Mucosa of descending colon (tissue), 3 donors: ENCODE measurements at regions not wholly inside any gene's neighbourhood (a gene's known extent, or its start where the extent isn't known, plus 50 kb on each side); places are given as distances from the start of the nearest gene placed in this dataset.

ENCODE experiments used
- ATAC-seq: fragments of 200-7000 bp; cut with Tn5 transposase; one replicate; pipeline ENCODE4 v1.9.1; 2020; ENCODE audit warnings: mild to moderate bottlenecking, moderate library complexity
- DNase-seq, 3 donors: peaks; one replicate each; pipeline ENCODE4 v3.0.0-alpha.2; 2020
- H3K36me3 ChIP-seq: fragments of 200-600 bp; one replicate; pipeline ENCODE4 v1.8.0; 2021; ENCODE audit warnings: low read depth, mild to moderate bottlenecking
- H3K4me1 ChIP-seq: fragments of 200-600 bp; one replicate; pipeline ENCODE4 v1.8.0; 2021; ENCODE audit warnings: low read depth, mild to moderate bottlenecking
- H3K4me3 ChIP-seq: fragments of 200-600 bp; one replicate; pipeline ENCODE4 v1.8.0; 2021; ENCODE audit warnings: mild to moderate bottlenecking
- H3K9me3 ChIP-seq: fragments of 200-600 bp; one replicate; pipeline ENCODE4 v1.8.0; 2021; ENCODE audit warnings: mild to moderate bottlenecking
- CTCF ChIP-seq: fragments of 200-600 bp; IDR thresholded peaks from one replicate; pipeline ENCODE4 v1.8.0; 2022; ENCODE audit warnings: antibody characterized with exemption, mild to moderate bottlenecking
- intact Hi-C, 2 donors: fragments of 100-400 bp; cut with DNase I in 1 of 2; cut with micrococcal nuclease in 1 of 2; formaldehyde crosslinking; loops; one replicate each; pipeline versions ENCODE4 v1.11.0 to v1.11.1; 2022; cut with DNase I, micrococcal nuclease
- donor health status: DM: no; HTN: no; CAD: no; lungs with moderate emphysema.
- donor health status: DM: no; HTN: no; CAD: no.
- donor health status: DM: no; HTN: yes; CAD: no.

GRCh38 chr4:120238277-120238973, 171.8 kb upstream of the MAD2L1 start:
- peak; percentile 39 for ATAC-seq
- Histone ChIP-seq H3K36me3 (no peaks in the 10 kb centered on the region), H3K4me1 (no peaks in the 10 kb centered on the region), H3K9me3 (no peaks in the 10 kb centered on the region), H3K4me3 (no peak overlapping the region)
- no peak for DNase-seq
- TF ChIP-seq CTCF, result no peak
- intact Hi-C loops, result no loop called here

- Histone ChIP-seq H3K4me3 (no peak overlapping the region), H3K9me3 (no peaks in the 10 kb centered on the region), H3K4me1 (no peaks in the 10 kb centered on the region), H3K36me3 (no peaks in the 10 kb centered on the region)
- ATAC-seq, result no peak
- no peak for TF ChIP-seq CTCF
- intact Hi-C loops, result no loop called here
- DNase-seq, result no peak
These were observed 170.2 kb upstream of the MAD2L1 start for GRCh38 chr4:120236873-120237272.

GRCh38 chr4:120232050-120232449, 165.4 kb upstream of the MAD2L1 start:
- DNase-seq (no peak), ATAC-seq (no peak)
- TF ChIP-seq CTCF, result no peak
- intact Hi-C loops, result no loop called here
- Histone ChIP-seq H3K36me3 (no peaks in the 10 kb centered on the region), H3K4me1 (no peaks in the 10 kb centered on the region), H3K4me3 (no peak overlapping the region), H3K9me3 (no peaks in the 10 kb centered on the region)

GRCh38 chr4:120228086-120228485, 161.4 kb upstream of the MAD2L1 start:
- no peaks in the 10 kb centered on the region for H3K36me3 ChIP-seq
- no peak for TF ChIP-seq CTCF
- H3K4me1 ChIP-seq, result no peaks in the 10 kb centered on the region
- intact Hi-C loops, result no loop called here
- no peak overlapping the region for H3K4me3 ChIP-seq
- ATAC-seq (no peak), DNase-seq (no peak)
- no peaks in the 10 kb centered on the region for H3K9me3 ChIP-seq

- intact Hi-C loops, result no loop called here
- DNase-seq (no peak), ATAC-seq (no peak)
- no peaks in the 10 kb centered on the region for H3K4me1 ChIP-seq
- no peak overlapping the region for H3K4me3 ChIP-seq
- no peak for TF ChIP-seq CTCF
- H3K9me3 ChIP-seq, result no peaks in the 10 kb centered on the region
- no peaks in the 10 kb centered on the region for H3K36me3 ChIP-seq
These were observed 160.9 kb upstream of the MAD2L1 start for GRCh38 chr4:120227554-120227953.

GRCh38 chr4:120225527-120225926, 158.9 kb upstream of the MAD2L1 start:
- H3K4me3 ChIP-seq, result no peak overlapping the region
- intact Hi-C loops, result no loop called here
- DNase-seq (peak in 2 of 3 donors; percentile 7 to 26), ATAC-seq (peak; percentile 99)
- H3K9me3 ChIP-seq, result no peaks in the 10 kb centered on the region
- no peak for TF ChIP-seq CTCF
- H3K4me1 ChIP-seq, result no peaks in the 10 kb centered on the region
- no peaks in the 10 kb centered on the region for H3K36me3 ChIP-seq
